Rectal smooth muscle tissue (tissue), 1 donor: ENCODE measurements at regions not wholly inside any gene's neighbourhood (a gene's known extent, or its start where the extent isn't known, plus 50 kb on each side); places are given as distances from the start of the nearest gene placed in this dataset.

Experiments used
- H3K27ac ChIP-seq: one replicate; pipeline ENCODE4 v1.7.0; 2013; ENCODE audit warnings: low read depth, low read length, inconsistent platforms
- H3K27me3 ChIP-seq: one replicate; pipeline ENCODE4 v1.7.0; 2013; ENCODE audit warnings: low read length; ENCODE audit not compliant: control insufficient read depth, insufficient read depth
- H3K36me3 ChIP-seq: one replicate; pipeline ENCODE4 v1.7.0; 2013; ENCODE audit warnings: low read length; ENCODE audit not compliant: control insufficient read depth, insufficient read depth
- H3K4me1 ChIP-seq: one replicate; pipeline ENCODE4 v1.7.0; 2013; ENCODE audit warnings: low read length; ENCODE audit not compliant: control insufficient read depth, insufficient read depth
- H3K4me3 ChIP-seq: one replicate; pipeline ENCODE4 v1.7.0; 2013; ENCODE audit warnings: low read length
- H3K9ac ChIP-seq: one replicate; pipeline ENCODE4 v1.7.0; 2013; ENCODE audit warnings: low read length

GRCh38 chr6:125477156-125477555, 175.4 kb upstream of the HDDC2 start:
- H3K27me3 ChIP-seq = no peaks in the 10 kb centered on the region
- H3K4me1 ChIP-seq = no peaks in the 10 kb centered on the region
- H3K4me3 ChIP-seq = no peak overlapping the region
- H3K27ac ChIP-seq = no peak overlapping the region
- H3K9ac ChIP-seq = no peak overlapping the region
- no peaks in the 10 kb centered on the region for H3K36me3 ChIP-seq

GRCh38 chr6:125477844-125478243, 176.1 kb upstream of the HDDC2 start:
- Histone ChIP-seq H3K4me3 (no peak overlapping the region), H3K9ac (no peak overlapping the region)

GRCh38 chr6:125480146-125480545, 178.4 kb upstream of the HDDC2 start:
- Histone ChIP-seq H3K27me3 (no peaks in the 10 kb centered on the region), H3K4me1 (no peaks in the 10 kb centered on the region), H3K36me3 (no peaks in the 10 kb centered on the region), H3K27ac (no peak overlapping the region), H3K9ac (no peak overlapping the region), H3K4me3 (no peak overlapping the region)

More at GRCh38 chr6:125477844-125478243, 176.1 kb upstream of the HDDC2 start:
- Histone ChIP-seq H3K36me3 (no peaks in the 10 kb centered on the region), H3K4me1 (no peaks in the 10 kb centered on the region), H3K27me3 (no peaks in the 10 kb centered on the region), H3K27ac (no peak overlapping the region)

GRCh38 chr6:125480571-125480970, 178.8 kb upstream of the HDDC2 start:
- no peaks in the 10 kb centered on the region for H3K4me1 ChIP-seq
- H3K27me3 ChIP-seq = no peaks in the 10 kb centered on the region
- H3K36me3 ChIP-seq = no peaks in the 10 kb centered on the region
- no peak overlapping the region for H3K9ac ChIP-seq
- H3K27ac ChIP-seq = no peak overlapping the region
- H3K4me3 ChIP-seq = no peak overlapping the region

- Histone ChIP-seq H3K4me3 (no peak overlapping the region), H3K27ac (no peak overlapping the region), H3K9ac (no peak overlapping the region), H3K36me3 (no peaks in the 10 kb centered on the region), H3K27me3 (no peaks in the 10 kb centered on the region), H3K4me1 (no peaks in the 10 kb centered on the region)
These were observed 179.3 kb upstream of the HDDC2 start for GRCh38 chr6:125481056-125481455.

GRCh38 chr6:125485757-125486156, 184.0 kb upstream of the HDDC2 start:
- no peak overlapping the region for H3K9ac ChIP-seq
- H3K27ac ChIP-seq = no peak overlapping the region
- no peaks in the 10 kb centered on the region for H3K36me3 ChIP-seq
- no peak overlapping the region for H3K4me3 ChIP-seq
- H3K27me3 ChIP-seq = no peaks in the 10 kb centered on the region
- no peaks in the 10 kb centered on the region for H3K4me1 ChIP-seq

GRCh38 chr6:125486881-125487280, 185.1 kb upstream of the HDDC2 start:
- Histone ChIP-seq H3K4me1 (no peaks in the 10 kb centered on the region), H3K27me3 (no peaks in the 10 kb centered on the region), H3K27ac (no peak overlapping the region), H3K4me3 (no peak overlapping the region), H3K36me3 (no peaks in the 10 kb centered on the region), H3K9ac (no peak overlapping the region)

- H3K27ac ChIP-seq = no peak overlapping the region
- H3K4me1 ChIP-seq = no peaks in the 10 kb centered on the region
- H3K9ac ChIP-seq = no peak overlapping the region
- no peaks in the 10 kb centered on the region for H3K36me3 ChIP-seq
- no peaks in the 10 kb centered on the region for H3K27me3 ChIP-seq
- H3K4me3 ChIP-seq = no peak overlapping the region
These were observed 188.0 kb upstream of the HDDC2 start for GRCh38 chr6:125489579-125490285.

- Histone ChIP-seq H3K36me3 (no peaks in the 10 kb centered on the region), H3K4me3 (no peak overlapping the region), H3K27me3 (no peaks in the 10 kb centered on the region), H3K27ac (no peak overlapping the region), H3K9ac (no peak overlapping the region), H3K4me1 (no peaks in the 10 kb centered on the region)
These were observed 190.3 kb upstream of the HDDC2 start for GRCh38 chr6:125491860-125492618.

GRCh38 chr6:125498606-125499005, 196.8 kb upstream of the HDDC2 start:
- H3K4me1 ChIP-seq = no peaks in the 10 kb centered on the region
- H3K9ac ChIP-seq = no peak overlapping the region
- no peak overlapping the region for H3K4me3 ChIP-seq
- no peak overlapping the region for H3K27ac ChIP-seq
- no peaks in the 10 kb centered on the region for H3K27me3 ChIP-seq
- H3K36me3 ChIP-seq = no peaks in the 10 kb centered on the region

- Histone ChIP-seq H3K4me3 (no peak overlapping the region), H3K27me3 (no peaks in the 10 kb centered on the region), H3K27ac (no peak overlapping the region), H3K36me3 (no peaks in the 10 kb centered on the region), H3K4me1 (no peaks in the 10 kb centered on the region), H3K9ac (no peak overlapping the region)
These were observed 197.8 kb upstream of the HDDC2 start for GRCh38 chr6:125499535-125499934.

- Histone ChIP-seq H3K27me3 (no peaks in the 10 kb centered on the region), H3K36me3 (no peaks in the 10 kb centered on the region), H3K9ac (no peak overlapping the region), H3K4me1 (no peaks in the 10 kb centered on the region), H3K27ac (no peak overlapping the region), H3K4me3 (no peak overlapping the region)
These were observed 201.4 kb upstream of the HDDC2 start for GRCh38 chr6:125503181-125503580.
